CD14-positive monocyte (primary cell): ENCODE measurements at regions not wholly inside any gene's neighbourhood (a gene's known extent, or its start where the extent isn't known, plus 50 kb on each side); places are given as distances from the start of the nearest gene placed in this dataset.

Experiments
- DNase-seq, 3 donors: peaks; one replicate each; pipeline ENCODE4 v3.0.0-alpha.2; 2011 to 2022
- H2AFZ ChIP-seq: 2 replicates; pipeline ENCODE4 v1.6.0; 2012; ENCODE audit warnings: mild to moderate bottlenecking, low read depth, low read length, inconsistent platforms; ENCODE audit not compliant: insufficient read depth, poor library complexity, severe bottlenecking
- H3K27ac ChIP-seq, 2 donors: 1 replicate in 1 of 2; 2 replicates in 1 of 2; pipeline ENCODE4 v1.5.1; 2012 to 2013; ENCODE audit warnings: low read length in 2 of 2, control low read depth in 1 of 2, inconsistent platforms in 1 of 2, low read depth in 1 of 2, mild to moderate bottlenecking in 1 of 2
- H3K27me3 ChIP-seq, 2 donors: one replicate each; pipeline versions ENCODE4 v1.6.0 to v1.6.1; 2011 to 2013; ENCODE audit warnings: low read length in 2 of 2; ENCODE audit not compliant: control insufficient read depth in 2 of 2, insufficient read depth in 2 of 2
- H3K36me3 ChIP-seq, 2 donors: replicated peaks in 1 of 2; 1 replicate in 1 of 2; 2 replicates in 1 of 2; pipeline versions ENCODE4 v1.5.1 to v1.6.1; 2012 to 2013; ENCODE audit warnings: low read length in 2 of 2, control low read depth in 1 of 2, inconsistent platforms in 1 of 2, mild to moderate bottlenecking in 1 of 2; ENCODE audit not compliant: insufficient read depth in 2 of 2, control insufficient read depth in 1 of 2
- H3K4me1 ChIP-seq, 2 donors: 1 replicate in 1 of 2; 2 replicates in 1 of 2; pipeline versions ENCODE4 v1.5.1 to v1.6.1; 2012 to 2013; ENCODE audit warnings: low read length in 2 of 2, control low read depth in 1 of 2, inconsistent platforms in 1 of 2, mild to moderate bottlenecking in 1 of 2, moderate library complexity in 1 of 2; ENCODE audit not compliant: insufficient read depth in 2 of 2, control insufficient read depth in 1 of 2
- H3K4me2 ChIP-seq: replicated peaks from 2 replicates; pipeline ENCODE3; 2012; ENCODE audit warnings: low read length, moderate library complexity, mild to moderate bottlenecking; ENCODE audit not compliant: poor library complexity, severe bottlenecking; ENCODE audit errors: extremely low read depth
- H3K4me3 ChIP-seq, 3 experiments: fragments of 200-600 bp in 1 of 3; sonication (generic) in 1 of 3; replicated peaks in 1 of 3; 1 replicate in 2 of 3; 2 replicates in 1 of 3; pipeline ENCODE4 v1.5.1; 2011 to 2013; ENCODE audit warnings: low read length in 3 of 3, mild to moderate bottlenecking in 3 of 3, control low read depth in 2 of 3, low read depth in 2 of 3, inconsistent platforms in 1 of 3, moderate library complexity in 1 of 3
- H3K79me2 ChIP-seq: 2 replicates; pipeline ENCODE4 v1.6.0; 2012; ENCODE audit warnings: mild to moderate bottlenecking, control low read depth, inconsistent platforms, low read length, moderate library complexity; ENCODE audit not compliant: insufficient read depth
- H3K9ac ChIP-seq: 2 replicates; pipeline ENCODE4 v1.6.0; 2017; ENCODE audit warnings: low read length, mild to moderate bottlenecking; ENCODE audit not compliant: insufficient read depth, poor library complexity, severe bottlenecking
- H3K9me3 ChIP-seq, 2 donors: replicated peaks in 1 of 2; 1 replicate in 1 of 2; 2 replicates in 1 of 2; pipeline versions ENCODE4 v1.5.1 to v1.6.1; 2012 to 2013; ENCODE audit warnings: low read length in 2 of 2, control low read depth in 1 of 2; ENCODE audit not compliant: control insufficient read depth in 1 of 2, insufficient read depth in 1 of 2
- H4K20me1 ChIP-seq: 2 replicates; pipeline ENCODE4 v1.6.0; 2012; ENCODE audit warnings: mild to moderate bottlenecking, low read length, control low read depth, moderate library complexity; ENCODE audit not compliant: insufficient read depth
- H3K27ac Mint-ChIP-seq, 7 donors: one replicate each; pipeline ENCODE4 v1.8.0; 2020; ENCODE audit warnings: mild to moderate bottlenecking in 7 of 7, mixed read lengths in 7 of 7, moderate library complexity in 6 of 7, inconsistent platforms in 2 of 7
- H3K27me3 Mint-ChIP-seq, 3 donors: one replicate each; pipeline ENCODE4 v1.8.0; 2021 to 2022; ENCODE audit warnings: low read depth in 3 of 3, mild to moderate bottlenecking in 3 of 3, mixed read lengths in 3 of 3, moderate library complexity in 3 of 3, inconsistent platforms in 1 of 3
- H3K36me3 Mint-ChIP-seq, 2 donors: one replicate each; pipeline ENCODE4 v1.8.0; 2020; ENCODE audit warnings: mixed read lengths in 2 of 2, inconsistent platforms in 1 of 2, mild to moderate bottlenecking in 1 of 2
- H3K4me1 Mint-ChIP-seq: one replicate; pipeline ENCODE4 v1.8.0; 2020; ENCODE audit warnings: mild to moderate bottlenecking, mixed read lengths
- H3K4me3 Mint-ChIP-seq, 2 donors: one replicate each; pipeline ENCODE4 v1.8.0; 2020; ENCODE audit warnings: mild to moderate bottlenecking in 2 of 2, mixed read lengths in 2 of 2, moderate library complexity in 1 of 2
- H3K9me3 Mint-ChIP-seq, 7 donors: one replicate each; pipeline ENCODE4 v1.8.0; 2020 to 2022; ENCODE audit warnings: mixed read lengths in 7 of 7, mild to moderate bottlenecking in 6 of 7, moderate library complexity in 6 of 7, inconsistent platforms in 2 of 7
- CTCF ChIP-seq: fragments of 200-600 bp; IDR thresholded peaks from one replicate; pipeline ENCODE4 v1.8.0; 2022; ENCODE audit warnings: antibody characterized with exemption, mild to moderate bottlenecking
- WGBS: methylation state at CpG from one replicate; pipeline ENCODE4 v1.1.5; 2013; ENCODE audit warnings: missing lambda C conversion rate; ENCODE audit not compliant: insufficient coverage; 5-methylcytosine and 5-hydroxymethylcytosine counted together
- intact Hi-C, 2 donors: fragments of 100-400 bp; cut with micrococcal nuclease; formaldehyde crosslinking; loops; one replicate each; pipeline versions ENCODE4 v1.15.0 to v1.15.1; 2023

GRCh38 chr2:56812432-56812831 lies 628.6 kb downstream of the CCDC85A start:
- no peak overlapping the region for H3K9ac ChIP-seq
- Mint-ChIP-seq H3K27ac (no peak overlapping the region), H3K4me1 (no peaks in the 10 kb centered on the region), H3K27me3 (no peaks in the 10 kb centered on the region), H3K4me3 (no peak overlapping the region), H3K36me3 (no peaks in the 10 kb centered on the region), H3K9me3 (peaks cover 0 to 13% (median 10%) of the 10 kb centered on the region in 7 donors)
- H3K4me1 ChIP-seq = no peaks in the 10 kb centered on the region
- H3K27ac ChIP-seq = no peak overlapping the region
- WGBS = no CpG with 5 or more reads among the region's 1 CpG
- no peaks in the 10 kb centered on the region for H4K20me1 ChIP-seq
- H3K9me3 ChIP-seq = peaks cover 13 to 16% of the 10 kb centered on the region in 2 donors
- H3K4me3 ChIP-seq = no peak overlapping the region
- no peak overlapping the region for H3K4me2 ChIP-seq
- intact Hi-C loops = no loop called here
- H3K79me2 ChIP-seq = no peaks in the 10 kb centered on the region
- H3K36me3 ChIP-seq = no peaks in the 10 kb centered on the region
- H2AFZ ChIP-seq = no peak overlapping the region
- DNase-seq = no peak
- TF ChIP-seq CTCF = no peak
- no peaks in the 10 kb centered on the region for H3K27me3 ChIP-seq

DNA sequence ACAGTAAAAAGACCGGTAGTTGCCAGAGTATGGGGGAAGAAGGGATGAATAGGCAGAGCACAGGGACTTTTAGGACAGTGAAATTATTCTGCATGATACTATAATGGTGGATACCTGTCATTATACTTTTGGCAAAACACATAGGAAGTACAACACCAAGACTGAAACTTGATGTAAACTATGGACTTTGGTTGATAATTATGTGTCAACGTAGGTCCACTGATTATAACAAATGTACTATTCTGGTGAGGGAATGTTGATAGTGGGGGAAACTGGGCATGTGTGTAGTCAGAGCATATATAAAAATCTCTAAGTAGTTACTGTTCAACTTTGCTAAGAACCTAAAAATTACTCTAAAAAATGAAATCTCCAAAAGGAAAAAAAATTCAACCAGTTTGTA lies 629.7 kb downstream of the CCDC85A start:
- no peak overlapping the region for H3K9ac ChIP-seq
- no CpG with 5 or more reads among the region's 2 CpGs for WGBS
- no peaks in the 10 kb centered on the region for H3K27me3 ChIP-seq
- no peak overlapping the region for H3K4me2 ChIP-seq
- no peak overlapping the region for H3K4me3 ChIP-seq
- H4K20me1 ChIP-seq = no peaks in the 10 kb centered on the region
- H3K79me2 ChIP-seq = no peaks in the 10 kb centered on the region
- H2AFZ ChIP-seq = no peak overlapping the region
- intact Hi-C loops = no loop called here
- H3K27me3 Mint-ChIP-seq = no peaks in the 10 kb centered on the region
- H3K4me3 Mint-ChIP-seq = no peak overlapping the region
- peaks cover 0 to 15% (median 10%) of the 10 kb centered on the region in 7 donors for H3K9me3 Mint-ChIP-seq
- peaks cover 13 to 16% of the 10 kb centered on the region in 2 donors for H3K9me3 ChIP-seq
- DNase-seq = no peak
- no peaks in the 10 kb centered on the region for H3K36me3 Mint-ChIP-seq
- H3K27ac ChIP-seq = no peak overlapping the region
- no peaks in the 10 kb centered on the region for H3K4me1 ChIP-seq
- H3K4me1 Mint-ChIP-seq = no peaks in the 10 kb centered on the region
- no peak overlapping the region for H3K27ac Mint-ChIP-seq
- H3K36me3 ChIP-seq = no peaks in the 10 kb centered on the region
- no peak for TF ChIP-seq CTCF
